GM12878 (cell line): ENCODE measurements at regions not wholly inside any gene's neighbourhood (a gene's known extent, or its start where the extent isn't known, plus 50 kb on each side); places are given as distances from the start of the nearest gene placed in this dataset.

Source experiments
- ATAC-seq: fragments of 200-7000 bp; cut with Tn5 transposase; 3 replicates; pipeline ENCODE4 v1.9.1; 2020; ENCODE audit warnings: mild to moderate bottlenecking, moderate library complexity
- BruUV-seq: library from RNA; stranded (reverse); fragments of 400-500 nt; replicated peaks from 2 replicates; lab custom pipeline; 2021; lab: Mats Ljungman, UMichigan
- CTCF ChIA-PET: fragments of 300-600 bp; sonication (Branson Sonifier 250); formaldehyde crosslinking; extraction: SDS; loops from one replicate; lab custom pipeline; 2021; ENCODE audit warnings: inconsistent platforms; lab: Yijun Ruan, JAX
- POLR2A ChIA-PET: fragments of 350-600 bp; formaldehyde crosslinking; extraction: SDS; loops from one replicate; lab custom pipeline; 2021; ENCODE audit warnings: inconsistent platforms; lab: Charles Lee
- RAD21 ChIA-PET: fragments of 300-600 bp; sonication (Branson Sonifier 250); formaldehyde crosslinking; loops from one replicate; lab custom pipeline; 2023; ENCODE audit warnings: antibody characterized with exemption; ENCODE audit not compliant: unreplicated experiment; lab: Charles Lee
- SMC1A ChIA-PET: fragments of 300-600 bp; sonication (Branson Sonifier 250); formaldehyde crosslinking; loops from one replicate; lab custom pipeline; 2023; ENCODE audit not compliant: unreplicated experiment, uncharacterized antibody; lab: Charles Lee
- DNase-seq: peaks from one replicate; pipeline ENCODE4 v3.0.0-alpha.2; 2011; ENCODE audit warnings: low read depth, low spot score
- FAIRE-seq: peaks from 3 replicates; lab custom pipeline; 2011; peaks lifted over from hg19 to GRCh38; lab: Jason Lieb, UNC
- H2AFZ ChIP-seq: 2 replicates; pipeline ENCODE4 v1.6.0; 2011; ENCODE audit warnings: low read depth, low read length, control low read depth; ENCODE audit not compliant: control insufficient read depth
- H3K27ac ChIP-seq: 2 replicates; pipeline ENCODE4 v1.5.1; 2011; ENCODE audit warnings: control low read depth; ENCODE audit not compliant: control insufficient read depth, insufficient read depth
- H3K27me3 ChIP-seq, 2 experiments: replicated peaks in 1 of 2; 2 replicates each; pipeline versions ENCODE4 v1.6.0 to v1.6.1; 2011; ENCODE audit warnings: low read length in 1 of 2; ENCODE audit not compliant: control insufficient read depth in 2 of 2, insufficient read depth in 2 of 2
- H3K36me3 ChIP-seq, 2 experiments: 2 replicates each; pipeline ENCODE4 v1.5.1; 2011; ENCODE audit warnings: low read length in 1 of 2; ENCODE audit not compliant: control insufficient read depth in 2 of 2, insufficient read depth in 2 of 2
- H3K4me1 ChIP-seq: 2 replicates; pipeline ENCODE4 v1.6.1; 2011; ENCODE audit warnings: mild to moderate bottlenecking, low read length, moderate library complexity, mixed read lengths; ENCODE audit not compliant: control insufficient read depth, insufficient read depth
- H3K4me2 ChIP-seq: 2 replicates; pipeline ENCODE4 v1.6.0; 2011; ENCODE audit warnings: control low read depth; ENCODE audit not compliant: control insufficient read depth, insufficient read depth
- H3K4me3 ChIP-seq: fragments of 200-600 bp; sonication (generic); 2 replicates; pipeline ENCODE4 v1.5.1; 2016
- H3K79me2 ChIP-seq: 2 replicates; pipeline ENCODE4 v1.6.0; 2011; ENCODE audit warnings: low read length; ENCODE audit not compliant: control insufficient read depth, insufficient read depth
- H3K9ac ChIP-seq: 2 replicates; pipeline ENCODE4 v1.8.0; 2011; ENCODE audit warnings: low read length, control low read depth, mixed read lengths; ENCODE audit not compliant: control insufficient read depth, insufficient read depth
- H3K9me3 ChIP-seq: replicated peaks from 3 replicates; pipeline ENCODE4 v1.5.1; 2011; ENCODE audit warnings: mild to moderate bottlenecking, low read length; ENCODE audit not compliant: control insufficient read depth, insufficient read depth
- H4K20me1 ChIP-seq: 2 replicates; pipeline ENCODE4 v1.6.0; 2011; ENCODE audit not compliant: control insufficient read depth, insufficient read depth
- HDGF ChIP-seq: fragments of 450-650 bp; IDR thresholded peaks from 2 replicates; pipeline ENCODE4 v1.6.1; 2016; ENCODE audit warnings: antibody characterized with exemption
- MXI1 ChIP-seq: fragments of 150-350 bp; IDR thresholded peaks from 2 replicates; pipeline ENCODE4 v1.6.1; 2011; ENCODE audit warnings: low read depth, mild to moderate bottlenecking, inconsistent platforms, low read length, improper control_type of control experiment
- NR2C1 ChIP-seq: fragments of 450-650 bp; IDR thresholded peaks from 2 replicates; pipeline ENCODE4 v1.6.1; 2017; ENCODE audit warnings: antibody characterized with exemption, mild to moderate bottlenecking, moderate library complexity
- NR2F1 ChIP-seq: fragments of 450-650 bp; conservative IDR thresholded peaks from 2 replicates; pipeline ENCODE4 v1.6.1; 2017; ENCODE audit warnings: mild to moderate bottlenecking
- RB1 ChIP-seq: fragments of 450-650 bp; formaldehyde crosslinking; IDR thresholded peaks from 2 replicates; pipeline ENCODE4 v1.6.1; 2017; ENCODE audit warnings: mild to moderate bottlenecking, borderline replicate concordance
- SPI1 ChIP-seq: IDR thresholded peaks from 2 replicates; pipeline ENCODE4 v1.6.1; 2011; ENCODE audit warnings: low read depth, mild to moderate bottlenecking, low read length, moderate library complexity, borderline replicate concordance; ENCODE audit not compliant: insufficient read depth
- SREBF2 ChIP-seq: IDR thresholded peaks from 2 replicates; pipeline ENCODE4 v1.6.1; 2012; ENCODE audit warnings: mild to moderate bottlenecking, low read length
- SUPT20H ChIP-seq: IDR thresholded peaks from 2 replicates; pipeline ENCODE4 v1.6.1; 2011; ENCODE audit warnings: low read depth, mild to moderate bottlenecking, low read length, moderate library complexity, borderline replicate concordance; ENCODE audit not compliant: control insufficient read depth
- YY1 ChIP-seq: IDR thresholded peaks from 2 replicates; pipeline ENCODE4 v1.6.1; 2011; ENCODE audit warnings: low read depth, mild to moderate bottlenecking, low read length
- ZNF622 ChIP-seq: fragments of 450-650 bp; IDR thresholded peaks from 2 replicates; pipeline ENCODE4 v1.6.1; 2017; ENCODE audit warnings: mild to moderate bottlenecking, inconsistent platforms
- ZZZ3 ChIP-seq: IDR thresholded peaks from 2 replicates; pipeline ENCODE4 v1.6.1; 2011; ENCODE audit warnings: low read depth; ENCODE audit not compliant: control insufficient read depth, insufficient read length
- WGBS: methylation state at CpG from one replicate; pipeline ENCODE4 v1.1.6; 2016; ENCODE audit warnings: low lambda C conversion rate; ENCODE audit not compliant: insufficient replicate concordance, insufficient coverage; ENCODE audit errors: missing lambda C conversion rate; 5-methylcytosine and 5-hydroxymethylcytosine counted together
- in situ Hi-C: fragments of 300-500 bp; cut with MboI; formaldehyde crosslinking; loops from 9 replicates; pipeline ENCODE4 v1.14.3; 2018; ENCODE audit warnings: mixed read lengths
- intact Hi-C: fragments of 100-400 bp; cut with micrococcal nuclease; formaldehyde crosslinking; loops from one replicate; pipeline ENCODE4 v1.14.2; 2022; ENCODE audit not compliant: unreplicated experiment
- TF ChIP-seq, protein P1 (sequence below): IDR thresholded peaks from 2 replicates; pipeline ENCODE4 v1.6.1; 2011; ENCODE audit warnings: borderline replicate concordance, low read depth, mild to moderate bottlenecking, moderate library complexity, low read length; ENCODE audit not compliant: insufficient read depth, poor library complexity, severe bottlenecking
- TF ChIP-seq, protein P2 (sequence below): IDR thresholded peaks from 2 replicates; pipeline ENCODE4 v1.6.1; 2011; ENCODE audit warnings: low read depth, low read length, improper control_type of control experiment, borderline replicate concordance

DNA sequence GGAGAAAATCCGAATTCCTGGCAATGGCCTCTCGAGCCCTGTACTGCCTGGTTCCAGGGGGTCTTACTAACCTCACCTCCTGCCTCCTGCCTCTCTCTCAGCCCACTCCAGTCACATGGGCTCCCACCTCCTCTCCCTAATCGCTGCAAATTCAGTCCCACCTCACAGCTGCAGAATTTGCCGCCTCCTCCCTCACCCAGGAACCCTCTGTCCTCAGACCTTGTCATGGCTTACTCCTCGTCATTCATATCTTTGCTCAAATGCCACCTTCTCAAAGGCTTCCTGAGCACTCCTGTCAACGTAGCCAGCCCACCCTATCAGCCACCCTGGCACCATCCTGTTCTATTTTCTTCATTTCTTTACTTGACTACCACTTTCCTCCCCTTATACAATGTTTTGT, 89.0 kb downstream of the SLC2A10 start:
- RAD21 ChIA-PET: no interaction called here
- TF ChIP-seq ZZZ3 (no peak), SUPT20H (no peak), HDGF (no peak), SPI1 (no peak), SREBF2 (no peak), NR2F1 (no peak), MXI1 (no peak), ZNF622 (no peak), YY1 (no peak), NR2C1 (no peak), RB1 (no peak)
- TF ChIP-seq, protein P1, sequence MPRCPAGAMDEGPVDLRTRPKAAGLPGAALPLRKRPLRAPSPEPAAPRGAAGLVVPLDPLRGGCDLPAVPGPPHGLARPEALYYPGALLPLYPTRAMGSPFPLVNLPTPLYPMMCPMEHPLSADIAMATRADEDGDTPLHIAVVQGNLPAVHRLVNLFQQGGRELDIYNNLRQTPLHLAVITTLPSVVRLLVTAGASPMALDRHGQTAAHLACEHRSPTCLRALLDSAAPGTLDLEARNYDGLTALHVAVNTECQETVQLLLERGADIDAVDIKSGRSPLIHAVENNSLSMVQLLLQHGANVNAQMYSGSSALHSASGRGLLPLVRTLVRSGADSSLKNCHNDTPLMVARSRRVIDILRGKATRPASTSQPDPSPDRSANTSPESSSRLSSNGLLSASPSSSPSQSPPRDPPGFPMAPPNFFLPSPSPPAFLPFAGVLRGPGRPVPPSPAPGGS: no peak
- TF ChIP-seq, protein P2, sequence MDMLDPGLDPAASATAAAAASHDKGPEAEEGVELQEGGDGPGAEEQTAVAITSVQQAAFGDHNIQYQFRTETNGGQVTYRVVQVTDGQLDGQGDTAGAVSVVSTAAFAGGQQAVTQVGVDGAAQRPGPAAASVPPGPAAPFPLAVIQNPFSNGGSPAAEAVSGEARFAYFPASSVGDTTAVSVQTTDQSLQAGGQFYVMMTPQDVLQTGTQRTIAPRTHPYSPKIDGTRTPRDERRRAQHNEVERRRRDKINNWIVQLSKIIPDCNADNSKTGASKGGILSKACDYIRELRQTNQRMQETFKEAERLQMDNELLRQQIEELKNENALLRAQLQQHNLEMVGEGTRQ: no peak
- FAIRE-seq (no peak), DNase-seq (no peak), ATAC-seq (no peak)
- Histone ChIP-seq H2AFZ (no peak overlapping the region), H3K9ac (no peak overlapping the region), H3K4me1 (no peaks in the 10 kb centered on the region), H3K27me3 (peaks cover 0 to 1% of the 10 kb centered on the region in 2 experiments; a peak in 2 of 4 replicates), H4K20me1 (no peaks in the 10 kb centered on the region), H3K9me3 (no peaks in the 10 kb centered on the region), H3K4me2 (no peak overlapping the region), H3K36me3 (no peaks in the 10 kb centered on the region), H3K27ac (no peak overlapping the region), H3K79me2 (no peaks in the 10 kb centered on the region), H3K4me3 (no peak overlapping the region)
- SMC1A ChIA-PET: no interaction called here
- intact Hi-C loops: no loop called here
- in situ Hi-C loops: no loop called here
- WGBS: 8% methylated on average over 6 of the region's 6 CpGs
- POLR2A ChIA-PET: no interaction called here
- BruUV-seq: no TSS peak
- CTCF ChIA-PET: no interaction called here
